ENCODE measurements at regions not wholly inside any gene's neighbourhood (a gene's known extent, or its start where the extent isn't known, plus 50 kb on each side); places are given as distances from the start of the nearest gene placed in this dataset.
A peak's percentile ranks its signal among the peaks of the same experiment; 100 is the strongest.

DNA sequence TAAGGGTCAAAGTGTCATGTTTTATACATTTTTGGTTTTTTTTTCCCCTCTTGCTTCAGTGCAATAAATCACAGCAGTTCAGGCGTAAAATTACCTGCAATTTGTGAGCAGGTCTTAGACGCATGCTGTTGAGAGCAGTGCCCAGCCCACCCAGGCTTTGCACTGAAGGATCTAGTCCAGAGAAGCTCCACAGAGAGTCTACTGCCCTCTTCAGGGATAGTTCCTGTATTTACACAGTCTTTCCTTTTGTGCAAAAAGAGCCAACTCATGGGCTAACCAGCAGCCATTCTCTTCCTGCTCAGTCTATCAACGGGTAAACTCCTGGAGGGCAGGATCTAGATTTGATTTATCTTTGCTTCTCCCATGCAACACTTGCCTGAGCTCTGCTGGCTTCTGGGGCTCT is 82.2 kb upstream of the NAMPT start:
- TF ChIP-seq EZH2 (IDR thresholded peaks at IDR 0.05; ENCODE audit: borderline replicate concordance, insufficient read depth, low read depth, low read length, poor library complexity, severe bottlenecking): no peak
- TF ChIP-seq, protein P1, sequence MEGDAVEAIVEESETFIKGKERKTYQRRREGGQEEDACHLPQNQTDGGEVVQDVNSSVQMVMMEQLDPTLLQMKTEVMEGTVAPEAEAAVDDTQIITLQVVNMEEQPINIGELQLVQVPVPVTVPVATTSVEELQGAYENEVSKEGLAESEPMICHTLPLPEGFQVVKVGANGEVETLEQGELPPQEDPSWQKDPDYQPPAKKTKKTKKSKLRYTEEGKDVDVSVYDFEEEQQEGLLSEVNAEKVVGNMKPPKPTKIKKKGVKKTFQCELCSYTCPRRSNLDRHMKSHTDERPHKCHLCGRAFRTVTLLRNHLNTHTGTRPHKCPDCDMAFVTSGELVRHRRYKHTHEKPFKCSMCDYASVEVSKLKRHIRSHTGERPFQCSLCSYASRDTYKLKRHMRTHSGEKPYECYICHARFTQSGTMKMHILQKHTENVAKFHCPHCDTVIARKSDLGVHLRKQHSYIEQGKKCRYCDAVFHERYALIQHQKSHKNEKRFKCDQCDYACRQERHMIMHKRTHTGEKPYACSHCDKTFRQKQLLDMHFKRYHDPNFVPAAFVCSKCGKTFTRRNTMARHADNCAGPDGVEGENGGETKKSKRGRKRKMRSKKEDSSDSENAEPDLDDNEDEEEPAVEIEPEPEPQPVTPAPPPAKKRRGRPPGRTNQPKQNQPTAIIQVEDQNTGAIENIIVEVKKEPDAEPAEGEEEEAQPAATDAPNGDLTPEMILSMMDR (IDR thresholded peaks at IDR 0.05): peak; percentile 37
